ENCODE measurements at regions not wholly inside any gene's neighbourhood (a gene's known extent, or its start where the extent isn't known, plus 50 kb on each side); places are given as distances from the start of the nearest gene placed in this dataset.
"Not testable (repeated sequence)": the region's sequence is repeated elsewhere in the genome, so short reads cannot be mapped to it uniquely, and the experiment has no call there.

GRCh38 chr7:150060259-150061221 is 186.8 kb downstream of the ATP6V0E2 start:
- H3K27me3 ChIP-seq; intact Hi-C loops (cut with DNase I; ENCODE audit: low total_unique reads); H3K9me3 ChIP-seq; H3K36me3 ChIP-seq; H3K27ac ChIP-seq; H3K4me3 ChIP-seq; H3K4me1 ChIP-seq: not testable (repeated sequence)
- TF ChIP-seq, protein P1, sequence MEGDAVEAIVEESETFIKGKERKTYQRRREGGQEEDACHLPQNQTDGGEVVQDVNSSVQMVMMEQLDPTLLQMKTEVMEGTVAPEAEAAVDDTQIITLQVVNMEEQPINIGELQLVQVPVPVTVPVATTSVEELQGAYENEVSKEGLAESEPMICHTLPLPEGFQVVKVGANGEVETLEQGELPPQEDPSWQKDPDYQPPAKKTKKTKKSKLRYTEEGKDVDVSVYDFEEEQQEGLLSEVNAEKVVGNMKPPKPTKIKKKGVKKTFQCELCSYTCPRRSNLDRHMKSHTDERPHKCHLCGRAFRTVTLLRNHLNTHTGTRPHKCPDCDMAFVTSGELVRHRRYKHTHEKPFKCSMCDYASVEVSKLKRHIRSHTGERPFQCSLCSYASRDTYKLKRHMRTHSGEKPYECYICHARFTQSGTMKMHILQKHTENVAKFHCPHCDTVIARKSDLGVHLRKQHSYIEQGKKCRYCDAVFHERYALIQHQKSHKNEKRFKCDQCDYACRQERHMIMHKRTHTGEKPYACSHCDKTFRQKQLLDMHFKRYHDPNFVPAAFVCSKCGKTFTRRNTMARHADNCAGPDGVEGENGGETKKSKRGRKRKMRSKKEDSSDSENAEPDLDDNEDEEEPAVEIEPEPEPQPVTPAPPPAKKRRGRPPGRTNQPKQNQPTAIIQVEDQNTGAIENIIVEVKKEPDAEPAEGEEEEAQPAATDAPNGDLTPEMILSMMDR (IDR thresholded peaks at IDR 0.05): peak in 2 of 7 experiments; percentile 27 to 36
- DNase-seq: peak in 1 of 2 donors; percentile 84
- 17 to 20% (median 18%) methylated on average over 10 to 12 of the region's 16 CpGs for WGBS, 5 donors

GRCh38 chr7:150063195-150063594 is 189.4 kb downstream of the ATP6V0E2 start:
- H3K4me1 ChIP-seq; H3K9me3 ChIP-seq; H3K4me3 ChIP-seq; intact Hi-C loops (cut with DNase I; ENCODE audit: low total_unique reads); H3K27ac ChIP-seq; H3K27me3 ChIP-seq; DNase-seq; H3K36me3 ChIP-seq: not testable (repeated sequence)
- WGBS, 5 donors: 65 to 86% (median 75%) methylated on average over 1 of the region's 1 CpG

- not testable (repeated sequence) for H3K27me3 ChIP-seq
- WGBS, 5 donors: 76 to 87% (median 82%) methylated on average over 8 to 10 of the region's 10 CpGs
Measured at GRCh38 chr7:150069555-150070313, 196.0 kb downstream of the ATP6V0E2 start.

DNA sequence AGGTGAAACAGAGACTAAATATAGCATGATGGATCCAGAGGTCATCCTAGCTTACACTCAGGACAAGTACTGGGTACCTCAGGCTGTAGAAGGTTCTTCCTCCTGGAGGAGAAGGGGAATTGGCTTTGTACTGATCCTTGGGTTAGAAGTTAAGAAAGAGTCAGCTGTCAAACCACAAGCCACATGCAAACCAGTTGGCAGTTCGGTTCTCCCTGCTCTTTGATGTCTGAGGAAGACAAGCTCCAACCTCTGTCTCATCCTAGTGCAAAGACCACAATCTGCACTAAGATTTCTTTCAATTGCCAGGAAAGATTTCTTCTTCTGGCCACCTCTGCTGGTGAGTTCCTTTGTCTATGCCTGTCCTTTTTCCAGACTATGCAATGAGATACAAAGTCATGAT is 203.8 kb downstream of the ATP6V0E2 start:
- H3K36me3 ChIP-seq; H3K4me1 ChIP-seq; H3K27ac ChIP-seq; H3K9me3 ChIP-seq; H3K4me3 ChIP-seq; DNase-seq; H3K27me3 ChIP-seq; intact Hi-C loops (cut with DNase I; ENCODE audit: low total_unique reads): not testable (repeated sequence)
- 59 to 81% (median 77%) methylated on average over 1 of the region's 1 CpG for WGBS, 5 donors

More at GRCh38 chr7:150069555-150070313, 196.0 kb downstream of the ATP6V0E2 start:
- H3K27ac ChIP-seq; H3K4me3 ChIP-seq; DNase-seq; H3K36me3 ChIP-seq; H3K9me3 ChIP-seq; intact Hi-C loops (cut with DNase I; ENCODE audit: low total_unique reads); H3K4me1 ChIP-seq: not testable (repeated sequence)

DNA sequence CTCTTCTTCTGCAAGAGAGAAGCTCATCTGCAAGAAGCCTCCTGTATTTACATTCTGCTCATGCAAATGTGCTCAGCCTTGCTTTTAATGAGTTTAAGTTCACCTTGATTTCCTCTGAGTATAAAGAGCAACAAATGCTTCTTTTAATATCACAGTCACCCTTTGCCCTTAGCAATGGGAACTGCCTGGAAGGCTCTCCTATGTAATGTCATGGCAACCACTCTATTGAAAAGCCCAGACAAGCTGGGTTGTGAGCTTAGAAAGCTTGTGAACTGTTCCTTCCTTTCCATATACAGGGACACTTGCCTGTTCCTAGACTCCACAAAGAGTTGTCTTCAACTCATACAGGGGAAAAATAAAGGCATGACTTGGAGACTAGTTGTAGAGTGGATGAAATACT is 208.1 kb downstream of the ATP6V0E2 start:
- H3K27ac ChIP-seq; H3K36me3 ChIP-seq; H3K4me1 ChIP-seq; H3K4me3 ChIP-seq; H3K27me3 ChIP-seq; DNase-seq; H3K9me3 ChIP-seq; intact Hi-C loops (cut with DNase I; ENCODE audit: low total_unique reads): not testable (repeated sequence)

- H3K27ac ChIP-seq; H3K4me3 ChIP-seq; intact Hi-C loops (cut with DNase I; ENCODE audit: low total_unique reads); H3K9me3 ChIP-seq; H3K27me3 ChIP-seq; DNase-seq; H3K36me3 ChIP-seq; H3K4me1 ChIP-seq: not testable (repeated sequence)
- WGBS, 5 donors: 90 to 95% (median 91%) methylated on average over 4 of the region's 4 CpGs
Measured at GRCh38 chr7:150084724-150085123, 211.0 kb downstream of the ATP6V0E2 start.

GRCh38 chr7:150087478-150087877 is 213.7 kb downstream of the ATP6V0E2 start:
- WGBS, 5 donors: 56 to 80% (median 67%) methylated on average over 4 of the region's 4 CpGs
- H3K27ac ChIP-seq: peak overlapping the region in 1 of 5 donors; percentile 38
- intact Hi-C loops (cut with DNase I; ENCODE audit: low total_unique reads); H3K9me3 ChIP-seq; H3K36me3 ChIP-seq; H3K27me3 ChIP-seq; H3K4me3 ChIP-seq; H3K4me1 ChIP-seq; DNase-seq: not testable (repeated sequence)

DNA sequence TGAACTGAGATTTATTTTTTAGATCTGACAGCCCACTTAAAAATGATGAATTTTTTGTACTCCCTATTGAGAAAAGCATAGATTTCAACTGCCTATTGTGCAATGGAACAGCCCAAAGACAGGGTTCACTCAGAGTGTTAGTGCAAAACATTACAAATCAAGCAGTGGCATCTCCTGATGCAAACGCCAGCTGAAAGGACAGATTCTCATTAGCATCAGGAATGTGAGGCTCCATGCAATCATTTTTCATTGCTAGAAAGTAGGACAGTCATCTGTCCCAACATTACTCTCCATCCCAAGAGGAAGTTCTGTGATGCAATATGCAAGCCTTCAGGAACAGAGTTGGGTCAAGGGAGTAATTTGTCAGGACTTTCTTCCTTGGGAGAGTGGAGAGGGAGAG is 215.4 kb downstream of the ATP6V0E2 start:
- H3K4me3 ChIP-seq; intact Hi-C loops (cut with DNase I; ENCODE audit: low total_unique reads); H3K9me3 ChIP-seq; DNase-seq; H3K27ac ChIP-seq; H3K4me1 ChIP-seq; H3K27me3 ChIP-seq; H3K36me3 ChIP-seq: not testable (repeated sequence)
- 38 to 78% (median 70%) methylated on average over 1 of the region's 1 CpG for WGBS, 5 donors

DNA sequence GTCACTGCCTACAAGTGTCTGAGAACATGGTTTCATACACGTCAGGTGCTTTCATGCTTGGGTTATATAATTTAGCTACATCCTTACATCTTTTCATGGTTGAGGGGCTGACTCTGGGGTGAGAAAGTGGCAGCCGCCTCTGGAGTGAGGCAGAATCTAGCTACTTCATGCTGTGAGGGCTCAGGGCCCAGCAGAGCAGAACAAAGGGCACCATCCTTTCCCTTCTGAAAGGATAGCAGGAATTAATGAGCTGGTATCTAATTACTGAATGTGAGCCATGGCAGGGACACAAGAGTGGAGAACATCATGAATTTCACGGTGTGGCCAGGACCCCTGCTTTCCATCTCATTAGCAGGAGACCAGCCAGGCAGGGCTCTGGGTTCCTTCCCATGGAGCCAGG is 217.0 kb downstream of the ATP6V0E2 start:
- H3K4me1 ChIP-seq; intact Hi-C loops (cut with DNase I; ENCODE audit: low total_unique reads): not testable (repeated sequence)
- WGBS, 5 donors: 78 to 100% (median 82%) methylated on average over 2 to 3 of the region's 3 CpGs

DNA sequence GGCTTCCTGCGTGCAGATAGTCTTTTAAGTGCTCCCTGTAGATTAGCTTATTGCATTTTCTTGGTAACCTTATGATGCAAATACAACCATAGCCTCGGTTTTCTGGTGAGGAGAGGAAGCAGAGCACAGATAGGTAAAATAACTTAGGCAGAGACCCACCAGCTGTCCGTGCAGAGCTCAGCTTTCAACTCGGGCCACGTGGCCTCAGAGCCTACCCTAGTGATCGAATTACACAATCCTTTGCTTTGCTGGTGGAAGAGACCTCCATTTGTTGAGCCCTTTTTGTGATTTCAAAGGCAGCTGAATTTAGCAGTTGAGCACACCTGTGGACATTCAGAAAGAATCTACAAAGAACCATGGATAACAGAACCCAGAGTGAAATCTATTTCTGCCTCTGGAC is 220.1 kb downstream of the ATP6V0E2 start:
- H3K9me3 ChIP-seq; DNase-seq; H3K27ac ChIP-seq; H3K27me3 ChIP-seq; H3K4me3 ChIP-seq; H3K36me3 ChIP-seq; intact Hi-C loops (cut with DNase I; ENCODE audit: low total_unique reads); H3K4me1 ChIP-seq: not testable (repeated sequence)
- 44 to 56% (median 49%) methylated on average over 6 of the region's 6 CpGs for WGBS, 5 donors

More for the DNA sequence above, 217.0 kb downstream of the ATP6V0E2 start:
- H3K36me3 ChIP-seq, DNase-seq, H3K27me3 ChIP-seq, H3K4me3 ChIP-seq, H3K27ac ChIP-seq, H3K9me3 ChIP-seq: not testable (repeated sequence)

Data from stomach (tissue), 8 donors.